NCI-H526 (cell line): ENCODE measurements at regions not wholly inside any gene's neighbourhood (a gene's known extent, or its start where the extent isn't known, plus 50 kb on each side); places are given as distances from the start of the nearest gene placed in this dataset.
"Not testable (repeated sequence)": the region's sequence is repeated elsewhere in the genome, so short reads cannot be mapped to it uniquely, and the experiment has no call there.

ENCODE experiments used
- DNase-seq, 2 experiments: peaks; one replicate each; lab custom pipeline; 2025; lab: John Stamatoyannopoulos, UW

- DNase-seq = no peak
Measured at GRCh38 chr5:51172903-51173626, 210.2 kb upstream of the ISL1 start.

GRCh38 chr5:51181208-51181894, 201.9 kb upstream of the ISL1 start:
- DNase-seq = no peak

- no peak for DNase-seq
Measured at GRCh38 chr5:51185850-51186329, 197.4 kb upstream of the ISL1 start.

- no peak for DNase-seq
Measured at GRCh38 chr5:51188001-51188591, 195.2 kb upstream of the ISL1 start.

DNA sequence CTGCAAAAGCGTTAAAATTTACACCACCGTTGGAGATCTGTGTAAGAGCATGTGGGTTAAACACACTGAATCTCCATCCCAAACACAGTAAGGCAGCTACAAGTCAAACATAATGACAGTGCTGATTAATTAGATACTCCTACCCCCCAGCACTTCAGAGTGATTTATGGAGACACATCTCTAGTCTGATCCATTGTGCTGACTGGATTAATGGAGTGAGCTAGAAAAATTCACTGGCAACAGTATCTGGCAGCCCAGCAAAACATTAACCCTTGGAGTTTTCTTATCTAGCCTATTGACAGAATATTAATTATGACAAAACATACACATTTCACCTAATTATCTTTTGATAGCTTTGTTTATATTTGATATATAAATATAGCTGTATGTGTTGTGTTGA, 188.6 kb upstream of the ISL1 start:
- no peak for DNase-seq

DNA sequence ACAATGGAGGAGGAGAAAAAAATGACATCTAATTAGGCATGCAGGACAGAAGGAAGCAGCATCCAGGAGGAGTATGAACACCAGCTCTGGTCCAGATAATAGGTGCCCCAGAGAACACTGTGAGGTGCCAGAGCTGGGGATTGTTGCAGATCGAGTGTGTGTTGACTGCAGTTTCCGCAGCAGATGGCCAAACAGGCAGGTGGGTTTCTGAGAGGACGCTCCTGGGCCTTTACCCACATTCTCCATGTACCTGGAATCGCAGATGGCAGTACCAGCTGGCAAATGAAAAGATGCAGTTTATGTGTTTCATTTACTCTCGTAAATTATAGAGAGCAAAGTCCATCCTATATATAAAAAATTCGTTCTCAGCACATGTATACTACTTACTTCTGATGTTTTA, 182.2 kb upstream of the ISL1 start:
- DNase-seq = no peak

DNA sequence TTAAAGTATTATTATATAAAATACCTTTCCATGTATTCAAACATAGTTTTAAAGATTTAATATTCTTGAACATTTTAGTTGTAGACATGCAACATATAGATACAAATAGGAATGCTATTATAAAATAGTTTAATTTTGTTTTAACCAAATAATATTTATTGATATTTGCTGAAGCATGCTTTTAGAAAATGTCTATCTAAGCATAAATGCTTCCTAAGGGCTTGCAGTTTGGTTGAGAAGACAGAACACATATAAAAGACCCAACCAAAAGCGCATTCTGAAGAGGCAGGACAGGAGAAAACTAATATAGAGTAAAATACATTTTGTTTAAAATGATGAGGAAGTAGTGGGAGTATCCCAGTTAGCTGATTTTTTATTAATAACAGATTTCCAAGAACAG, 181.5 kb upstream of the ISL1 start:
- no peak for DNase-seq

- no peak for DNase-seq
Measured at GRCh38 chr5:51202161-51202560, 181.1 kb upstream of the ISL1 start.

DNA sequence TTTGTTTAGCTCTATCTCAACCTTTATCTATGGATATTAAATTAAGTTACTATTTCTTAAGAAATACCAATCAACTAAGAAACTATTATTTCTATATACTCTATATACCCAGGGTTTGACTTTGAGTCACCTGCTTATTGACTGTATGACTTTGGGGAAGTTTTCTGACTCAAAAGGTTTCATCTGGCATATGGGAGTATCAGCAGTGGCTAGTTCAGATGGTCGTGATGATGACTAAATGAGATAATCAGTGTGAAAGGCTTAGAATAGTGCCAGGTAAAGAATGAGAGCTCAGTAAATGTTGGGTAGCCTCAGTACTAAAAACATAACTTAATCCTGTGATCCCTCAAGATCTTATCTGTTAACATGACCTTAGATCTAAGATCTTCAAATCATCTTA, 179.7 kb upstream of the ISL1 start:
- no peak for DNase-seq

- DNase-seq = no peak
Measured at GRCh38 chr5:51208296-51208695, 175.0 kb upstream of the ISL1 start.

GRCh38 chr5:51214746-51215145, 168.5 kb upstream of the ISL1 start:
- no peak for DNase-seq

- no peak for DNase-seq
Measured at GRCh38 chr5:51225789-51226742, 157.2 kb upstream of the ISL1 start.

GRCh38 chr5:51227963-51228470, 155.2 kb upstream of the ISL1 start:
- no peak for DNase-seq

DNA sequence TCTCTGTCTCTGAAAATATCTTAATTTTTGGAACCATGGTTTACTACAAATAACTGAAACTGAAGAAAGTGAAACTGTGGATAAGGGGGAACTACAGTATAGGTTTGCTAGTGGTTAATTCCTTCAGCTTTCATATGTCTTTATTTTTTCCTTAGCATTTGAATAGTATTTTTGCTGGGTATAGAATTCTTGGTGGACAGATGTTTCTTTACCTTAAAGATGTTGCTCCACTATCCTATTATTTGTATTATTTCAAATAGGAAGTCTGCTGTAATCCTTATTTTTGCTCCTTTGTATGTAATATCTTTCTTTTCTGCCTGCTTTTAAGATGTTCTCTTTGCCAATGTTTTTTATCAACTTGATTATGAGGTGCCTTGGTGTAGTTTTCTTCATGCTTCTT, 152.9 kb upstream of the ISL1 start:
- DNase-seq = no peak

DNA sequence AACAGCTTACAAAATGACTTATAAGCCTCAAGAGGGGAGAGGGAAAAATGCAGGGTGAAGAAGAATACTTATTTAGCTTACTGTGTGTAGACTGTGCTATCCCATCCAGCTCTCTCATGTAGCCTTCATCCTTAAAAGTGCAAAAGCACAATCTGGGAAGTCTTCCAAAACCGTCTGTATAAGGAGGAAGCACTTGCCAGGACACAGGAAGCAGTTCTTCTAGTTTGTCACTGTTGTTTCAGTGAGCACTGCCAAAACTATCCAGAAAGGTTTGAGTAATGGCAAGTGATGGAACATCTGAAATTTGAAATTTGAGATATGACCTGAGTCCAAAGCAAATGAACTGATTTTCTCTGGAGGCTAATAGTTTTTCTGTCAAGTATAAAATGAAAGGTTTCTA, 140.8 kb upstream of the ISL1 start:
- no peak for DNase-seq

DNA sequence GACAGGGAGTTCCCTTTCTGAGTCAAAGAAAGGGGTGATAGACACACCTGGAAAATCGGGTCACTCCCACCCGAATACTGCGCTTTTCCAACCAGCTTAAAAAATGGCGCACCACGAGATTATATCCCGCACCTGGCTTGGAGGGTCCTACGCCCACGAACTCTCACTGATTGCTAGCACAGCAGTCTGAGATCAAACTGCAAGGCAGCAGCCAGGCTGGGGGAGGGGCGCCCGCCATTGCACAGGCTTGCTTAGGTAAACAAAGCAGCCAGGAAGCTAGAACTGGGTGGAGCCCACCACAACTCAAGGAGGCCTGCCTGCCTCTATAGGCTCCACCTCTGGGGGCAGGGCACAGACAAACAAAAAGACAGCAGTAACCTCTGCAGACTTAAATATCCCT, 132.3 kb upstream of the ISL1 start:
- not testable (repeated sequence) for DNase-seq

DNA sequence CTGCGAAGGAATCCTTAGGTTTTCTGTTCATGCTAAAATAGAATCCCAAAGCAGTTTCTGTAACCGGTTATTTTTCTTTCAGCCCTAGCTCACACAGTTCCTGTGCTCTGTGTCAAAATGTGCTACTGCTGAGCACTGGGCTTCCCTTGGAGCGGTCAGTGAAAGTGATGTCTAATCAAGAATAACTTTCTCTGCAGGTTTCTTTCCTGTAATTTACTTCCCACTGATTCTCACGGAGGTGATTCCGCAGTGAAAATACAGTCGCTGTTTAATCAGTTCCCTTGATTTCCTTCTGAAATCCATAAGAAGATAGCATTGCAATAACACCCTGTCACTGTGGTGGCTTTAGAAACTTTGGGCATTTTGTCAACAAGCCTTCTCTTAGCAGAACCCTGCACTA, 112.0 kb upstream of the ISL1 start:
- no peak for DNase-seq

DNA sequence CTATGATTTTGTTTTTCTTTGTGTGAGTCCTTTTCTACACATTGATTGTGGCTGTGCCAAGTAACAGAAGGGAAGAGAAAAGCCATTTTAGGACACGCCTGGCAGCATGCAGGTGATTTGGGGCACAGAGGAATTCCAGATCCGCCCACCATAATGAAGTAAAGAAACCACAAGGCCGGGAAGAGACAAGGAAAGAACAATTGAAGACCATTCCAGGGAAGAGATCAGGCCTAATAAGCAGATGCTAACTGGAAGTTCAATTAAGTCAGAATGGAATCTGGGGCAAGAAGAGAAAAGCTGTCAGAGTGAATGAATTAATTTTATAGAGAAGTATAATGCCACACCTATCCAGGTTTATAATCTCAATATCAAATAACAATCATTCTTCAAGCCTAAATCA, 110.2 kb upstream of the ISL1 start:
- DNase-seq = no peak

DNA sequence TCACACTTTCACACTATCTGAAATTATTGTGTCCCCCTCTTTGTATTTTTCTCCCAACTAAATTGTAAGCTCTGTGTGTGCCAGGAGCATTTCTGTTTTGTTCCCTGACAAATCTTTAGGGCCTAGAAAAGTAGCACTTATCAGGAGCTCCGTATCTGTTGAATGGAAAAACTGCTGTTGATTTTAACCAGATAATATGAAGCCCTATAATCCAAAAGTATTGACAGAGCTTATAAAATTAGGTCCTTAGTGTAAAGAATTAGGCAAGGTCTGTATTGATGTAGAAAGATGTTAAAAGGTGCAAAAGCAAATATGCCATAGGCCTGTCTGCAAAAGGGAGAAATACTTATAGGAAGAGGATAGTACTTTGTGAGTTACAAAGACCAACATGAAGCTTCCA, 109.4 kb upstream of the ISL1 start:
- DNase-seq = no peak

DNA sequence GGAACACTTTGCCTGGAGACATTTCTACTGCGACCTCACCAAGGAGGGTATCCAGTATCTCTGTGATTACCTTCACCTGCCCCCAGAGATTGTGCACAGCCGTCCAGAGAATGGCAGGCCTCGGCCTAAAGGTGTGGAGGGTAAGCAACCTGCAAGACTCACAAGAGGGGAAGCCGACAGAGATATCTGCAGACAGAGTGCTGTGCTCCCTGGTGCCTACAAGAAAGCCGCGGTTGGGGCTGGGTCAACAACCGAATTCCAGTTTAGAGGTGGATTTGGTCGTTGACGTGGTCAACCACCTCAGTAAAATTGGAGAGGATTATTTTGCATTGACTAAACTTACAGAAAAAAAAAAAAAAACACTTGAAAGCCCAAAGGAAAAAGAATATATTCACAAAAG, 107.8 kb upstream of the ISL1 start:
- no peak for DNase-seq

DNA sequence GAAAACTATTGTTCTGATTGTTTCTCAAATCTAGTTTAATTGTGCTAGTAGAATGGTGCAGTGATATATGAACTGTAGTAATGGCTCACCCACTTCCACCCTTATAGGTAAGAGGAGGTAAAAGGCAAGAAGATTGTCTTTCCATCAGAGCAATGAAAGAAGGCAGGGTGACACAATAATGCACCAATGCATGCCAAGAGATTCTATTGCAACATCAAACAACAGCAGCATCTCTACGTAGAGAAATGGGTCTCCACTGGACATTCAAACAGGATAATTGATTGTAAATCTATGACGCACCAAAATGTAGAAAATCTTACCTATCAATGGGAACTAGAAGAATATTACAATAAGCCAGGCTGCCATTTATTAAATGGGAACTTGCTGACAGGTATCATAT, 107.0 kb upstream of the ISL1 start:
- no peak for DNase-seq

- no peak for DNase-seq
Measured at GRCh38 chr5:51278539-51278938, 104.7 kb upstream of the ISL1 start.
